ENCODE measurements at regions not wholly inside any gene's neighbourhood (a gene's known extent, or its start where the extent isn't known, plus 50 kb on each side); places are given as distances from the start of the nearest gene placed in this dataset.

GRCh38 chr4:57580710-57581599, 470.8 kb upstream of the IGFBP7 start:
- TF ChIP-seq CTCF (IDR thresholded peaks at IDR 0.05) (no peak), POLR2A (IDR thresholded peaks at IDR 0.05) (no peak)
